ENCODE measurements at regions not wholly inside any gene's neighbourhood (a gene's known extent, or its start where the extent isn't known, plus 50 kb on each side); places are given as distances from the start of the nearest gene placed in this dataset.
"Not testable (repeated sequence)": the region's sequence is repeated elsewhere in the genome, so short reads cannot be mapped to it uniquely, and the experiment has no call there.

DNA sequence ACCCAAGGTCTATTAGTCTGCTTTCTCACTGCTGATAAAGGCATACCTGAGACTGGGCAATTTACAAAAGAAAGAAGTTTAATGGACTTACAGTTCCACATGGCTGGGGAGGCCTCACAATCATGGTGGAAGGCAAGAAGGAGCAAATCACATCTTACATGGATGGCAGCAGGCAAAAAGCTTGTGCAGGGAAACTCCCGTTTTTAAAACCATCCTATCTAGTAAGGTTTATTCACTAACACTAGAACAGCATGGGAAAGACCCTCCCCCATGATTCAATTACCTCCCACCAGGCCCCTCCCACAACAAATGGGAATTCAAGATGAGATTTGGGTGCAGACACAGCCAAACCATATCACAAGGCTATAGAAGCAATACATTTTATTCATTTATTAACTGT, 1921.4 kb downstream of the PCDH9 start:
- H3K4me1 Mint-ChIP-seq (ENCODE audit: low read depth in 2 of 2); H3K4me3 Mint-ChIP-seq; H3K27me3 Mint-ChIP-seq; DNase-seq (ENCODE audit: low spot score); ATAC-seq; H3K9me3 Mint-ChIP-seq; H3K27ac Mint-ChIP-seq; H3K36me3 Mint-ChIP-seq: not testable (repeated sequence)

DNA sequence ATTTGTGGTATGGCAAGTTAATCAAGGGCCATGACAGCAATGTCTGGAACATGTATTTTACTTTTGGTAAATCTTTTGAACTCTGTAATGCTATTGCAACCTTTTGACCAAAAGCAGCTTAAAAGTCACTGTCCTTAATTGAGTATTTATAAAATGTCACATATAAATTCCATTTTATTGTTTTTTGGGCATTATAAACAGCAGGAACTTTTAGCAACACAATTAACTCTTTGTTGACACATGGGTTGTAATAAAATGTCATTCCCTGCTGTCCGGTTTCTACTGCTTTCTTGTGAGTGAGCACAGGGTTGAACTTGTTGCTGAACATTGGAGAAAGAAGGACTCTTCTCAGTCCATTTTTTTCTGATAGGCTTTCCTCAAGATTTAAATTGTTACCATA, 1923.1 kb downstream of the PCDH9 start:
- Mint-ChIP-seq H3K27ac (no peak overlapping the region), H3K36me3 (no peaks in the 10 kb centered on the region), H3K4me3 (no peak overlapping the region), H3K9me3 (peaks cover 4% of the 10 kb centered on the region), H3K27me3 (no peaks in the 10 kb centered on the region), H3K4me1 (ENCODE audit: low read depth in 2 of 2) (no peaks in the 10 kb centered on the region)
- no peak for ATAC-seq
- DNase-seq (ENCODE audit: low spot score) = no peak

DNA sequence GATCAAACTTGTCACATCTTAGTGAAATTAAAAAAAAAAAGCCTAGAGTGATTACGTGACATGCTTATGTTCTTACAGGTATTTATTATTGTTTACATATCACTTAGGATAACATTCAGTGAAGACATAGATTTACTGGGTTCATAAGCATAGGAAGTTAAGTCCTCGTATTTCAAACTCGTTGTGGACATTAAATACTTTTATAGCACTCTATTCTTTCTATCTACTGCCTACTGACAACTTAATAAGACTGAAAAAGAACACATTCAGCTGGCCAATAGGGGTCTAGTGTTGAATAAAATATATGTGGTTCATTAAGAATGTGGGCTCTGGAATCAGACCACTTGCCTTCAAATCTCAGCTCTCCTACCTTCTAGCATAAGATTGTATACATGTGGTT, 1927.4 kb downstream of the PCDH9 start:
- ATAC-seq = no peak
- no peaks in the 10 kb centered on the region for H3K27me3 Mint-ChIP-seq

DNA sequence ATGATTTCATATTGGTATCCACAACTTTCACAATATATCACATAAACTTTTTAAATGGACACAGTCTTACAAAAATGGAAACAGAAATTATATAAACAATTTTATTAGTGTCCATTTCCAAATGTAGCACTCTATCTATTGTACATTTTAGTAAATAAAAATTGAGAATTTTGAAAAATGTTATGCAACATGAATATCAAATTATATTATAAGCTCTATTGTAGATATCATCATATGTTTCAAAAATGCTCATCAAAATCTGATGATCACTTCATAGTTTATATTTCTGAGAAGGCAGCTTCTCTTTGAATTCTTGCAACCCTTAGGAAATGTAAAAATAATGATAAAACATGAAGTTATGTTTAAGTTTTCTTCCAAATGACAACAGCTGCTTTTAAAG, 1928.6 kb downstream of the PCDH9 start:
- Mint-ChIP-seq H3K27ac (no peak overlapping the region), H3K27me3 (no peaks in the 10 kb centered on the region), H3K9me3 (no peaks in the 10 kb centered on the region), H3K4me1 (ENCODE audit: low read depth in 2 of 2) (no peaks in the 10 kb centered on the region), H3K36me3 (no peaks in the 10 kb centered on the region), H3K4me3 (no peak overlapping the region)
- no peak for ATAC-seq
- no peak for DNase-seq (ENCODE audit: low spot score)

More for the DNA sequence above, 1927.4 kb downstream of the PCDH9 start:
- Mint-ChIP-seq H3K27ac (no peak overlapping the region), H3K9me3 (no peaks in the 10 kb centered on the region), H3K36me3 (no peaks in the 10 kb centered on the region), H3K4me1 (ENCODE audit: low read depth in 2 of 2) (no peaks in the 10 kb centered on the region), H3K4me3 (no peak overlapping the region)
- DNase-seq (ENCODE audit: low spot score) = no peak

DNA sequence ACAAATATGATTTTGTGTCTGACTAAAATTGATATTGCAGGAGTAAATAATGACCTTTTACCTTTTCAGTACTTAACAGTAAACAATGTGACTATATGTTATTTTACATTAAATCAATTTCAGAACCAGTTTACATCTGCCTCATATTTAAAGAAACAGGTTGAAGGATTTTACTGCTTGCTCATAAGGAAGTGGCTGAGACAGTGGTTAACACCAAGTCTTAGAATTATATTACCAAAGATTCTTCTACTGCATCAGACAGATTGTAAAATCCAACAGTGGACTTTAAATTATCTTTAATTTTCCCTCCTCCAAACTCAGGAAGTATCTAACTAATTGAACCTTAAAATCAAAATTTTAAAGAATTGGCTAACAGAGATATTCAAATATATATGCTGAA, 1929.9 kb downstream of the PCDH9 start:
- no peak for ATAC-seq
- no peak overlapping the region for H3K4me3 Mint-ChIP-seq

DNA sequence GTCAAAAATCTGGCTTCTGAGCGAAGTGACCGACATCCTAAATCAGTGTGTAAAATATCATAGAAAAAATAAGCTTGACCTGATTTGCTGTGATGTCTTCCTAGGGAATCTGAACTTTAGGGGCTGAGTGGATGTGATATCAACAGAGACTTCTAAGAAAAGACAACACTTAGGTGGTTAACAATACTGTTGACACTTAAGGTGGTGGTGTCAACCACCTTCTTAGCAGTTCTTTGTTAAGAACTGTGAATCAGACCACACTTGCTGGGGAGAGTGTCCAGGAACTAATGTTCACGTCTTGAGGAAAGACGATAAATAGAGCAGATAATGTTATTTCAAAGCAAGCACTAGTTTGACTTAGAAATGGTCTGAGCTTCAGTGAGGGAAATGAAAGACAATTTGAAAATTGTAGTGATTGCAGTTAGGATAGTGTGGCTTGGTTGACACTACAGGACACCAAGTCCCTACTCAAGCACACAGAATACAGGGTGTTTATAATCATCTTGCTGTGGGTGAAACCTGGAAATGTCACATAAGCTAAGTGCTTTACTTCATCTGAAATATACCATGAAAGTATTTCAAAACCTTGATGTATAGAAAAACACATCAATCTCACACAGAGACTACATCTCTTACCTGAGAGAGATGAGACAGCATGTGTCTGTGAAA, 1936.5 kb downstream of the PCDH9 start:
- Mint-ChIP-seq H3K36me3 (no peaks in the 10 kb centered on the region), H3K27me3 (no peaks in the 10 kb centered on the region), H3K9me3 (no peaks in the 10 kb centered on the region), H3K4me3 (peak overlapping the region; percentile 24), H3K27ac (no peak overlapping the region), H3K4me1 (ENCODE audit: low read depth in 2 of 2) (peaks cover 8 to 14% of the 10 kb centered on the region in 2 donors)
- no peak for DNase-seq (ENCODE audit: low spot score)
- peak; percentile 81 to 87 for ATAC-seq

More for the DNA sequence above, 1929.9 kb downstream of the PCDH9 start:
- DNase-seq (ENCODE audit: low spot score) = no peak
- no peaks in the 10 kb centered on the region for H3K9me3 Mint-ChIP-seq
- no peak overlapping the region for H3K27ac Mint-ChIP-seq
- H3K27me3 Mint-ChIP-seq = no peaks in the 10 kb centered on the region
- H3K4me1 Mint-ChIP-seq (ENCODE audit: low read depth in 2 of 2) = no peaks in the 10 kb centered on the region
- no peaks in the 10 kb centered on the region for H3K36me3 Mint-ChIP-seq

DNA sequence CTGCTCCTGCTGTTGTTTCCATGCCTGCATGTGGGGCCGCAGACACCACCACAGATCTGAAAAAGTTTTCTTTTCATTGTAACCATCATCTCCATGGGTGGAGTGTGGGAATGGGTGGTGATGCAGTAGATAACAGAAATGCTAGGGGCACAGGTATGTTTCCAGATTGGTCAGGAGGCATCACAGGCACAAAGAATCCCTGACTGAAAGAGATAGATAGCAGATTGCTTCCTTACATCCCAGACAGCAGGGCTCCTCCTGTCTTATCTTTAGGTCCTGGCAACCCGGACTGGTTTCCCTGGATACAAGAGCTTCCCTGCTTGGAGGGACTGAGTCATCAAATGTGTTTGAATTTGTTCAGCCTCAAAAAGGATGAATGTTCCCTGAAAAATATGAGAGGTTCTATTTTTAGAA, 1937.6 kb downstream of the PCDH9 start:
- H3K27ac Mint-ChIP-seq = no peak overlapping the region
- H3K4me3 Mint-ChIP-seq = no peak overlapping the region
- no peaks in the 10 kb centered on the region for H3K36me3 Mint-ChIP-seq
- ATAC-seq (no peak), DNase-seq (ENCODE audit: low spot score) (no peak)
- no peaks in the 10 kb centered on the region for H3K9me3 Mint-ChIP-seq
- H3K27me3 Mint-ChIP-seq = no peaks in the 10 kb centered on the region
- H3K4me1 Mint-ChIP-seq (ENCODE audit: low read depth in 2 of 2) = peaks cover 8 to 14% of the 10 kb centered on the region in 2 donors

DNA sequence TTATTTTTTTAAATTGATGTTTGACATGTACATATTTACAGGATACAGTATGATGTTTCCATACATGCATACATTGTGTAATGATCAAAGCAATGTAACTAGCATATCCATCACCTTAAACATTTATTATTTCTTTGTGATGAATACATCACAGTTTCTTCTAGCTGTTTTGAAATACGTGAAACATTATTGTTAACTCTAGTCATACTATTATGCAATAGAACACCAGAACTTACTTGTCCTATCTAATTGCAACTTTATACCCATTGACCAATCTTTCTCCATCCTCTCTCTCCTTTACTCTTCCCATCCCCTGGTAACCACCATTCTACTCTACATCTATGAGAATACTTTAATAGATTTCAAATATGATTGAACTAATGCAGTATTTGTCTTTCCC, 1942.7 kb downstream of the PCDH9 start:
- Mint-ChIP-seq H3K4me3 (no peak overlapping the region), H3K36me3 (peaks cover 6% of the 10 kb centered on the region), H3K27me3 (no peaks in the 10 kb centered on the region), H3K9me3 (peaks cover 4% of the 10 kb centered on the region), H3K27ac (no peak overlapping the region), H3K4me1 (ENCODE audit: low read depth in 2 of 2) (no peaks in the 10 kb centered on the region)
- no peak for DNase-seq (ENCODE audit: low spot score)
- ATAC-seq = no peak

DNA sequence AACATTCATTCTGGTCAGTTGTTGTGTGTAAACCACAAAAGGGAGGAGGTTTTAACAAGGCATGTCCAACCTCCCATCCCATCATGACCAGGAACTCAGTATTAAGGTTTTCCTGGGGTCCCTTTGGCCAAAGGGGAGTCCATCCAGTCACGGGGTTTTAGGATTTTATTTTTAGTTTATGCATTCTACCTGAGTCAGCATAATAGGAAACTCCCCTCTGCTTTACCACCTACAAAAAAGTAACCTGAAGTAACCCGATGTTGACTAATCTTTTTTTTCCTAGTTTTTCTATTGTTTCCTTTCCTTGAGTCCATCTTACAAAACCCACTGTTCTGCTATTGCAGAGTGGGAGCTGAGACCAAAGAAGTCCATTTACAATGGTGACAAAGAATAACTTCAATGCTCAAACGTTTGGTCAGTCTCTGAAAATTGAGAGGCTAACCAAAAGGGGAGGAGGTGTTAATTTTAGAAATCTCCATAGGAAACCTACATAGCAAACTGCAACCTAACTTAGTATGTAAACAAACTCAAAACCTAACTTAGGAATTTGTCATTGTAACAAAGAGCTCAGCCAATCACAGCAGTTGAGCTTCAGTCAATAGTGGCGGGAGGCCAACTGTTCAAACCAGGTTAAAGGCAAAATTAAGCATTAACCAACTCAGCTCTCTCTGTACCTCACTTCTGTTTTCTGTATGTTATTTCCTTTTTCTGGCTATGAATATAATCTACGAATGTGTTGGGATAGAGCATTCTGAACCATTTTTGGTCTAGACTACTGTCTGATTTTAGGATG, 1954.1 kb downstream of the PCDH9 start:
- Mint-ChIP-seq H3K27me3 (no peaks in the 10 kb centered on the region), H3K4me3 (no peak overlapping the region), H3K27ac (no peak overlapping the region), H3K36me3 (peaks cover 15% of the 10 kb centered on the region), H3K4me1 (ENCODE audit: low read depth in 2 of 2) (no peaks in the 10 kb centered on the region), H3K9me3 (peaks cover 12% of the 10 kb centered on the region)
- no peak for DNase-seq (ENCODE audit: low spot score)
- no peak for ATAC-seq

DNA sequence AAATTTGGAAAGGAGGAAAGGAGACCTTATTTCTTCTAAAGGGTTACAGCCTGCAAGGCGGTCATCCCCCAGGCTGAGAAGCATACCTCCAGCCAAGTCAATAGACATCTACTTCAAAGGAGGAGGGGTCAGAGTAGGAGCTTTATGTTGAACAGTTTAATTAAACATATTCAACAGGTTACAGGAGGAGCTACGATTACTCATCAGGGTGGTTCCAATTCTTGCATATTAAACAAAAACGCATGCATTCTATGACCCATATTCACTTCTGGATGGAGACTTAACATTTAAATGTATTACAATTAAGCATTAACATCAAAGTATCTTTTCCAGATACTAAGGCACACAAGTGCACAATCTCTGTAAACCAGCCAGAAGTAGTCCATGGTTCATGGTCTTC, 1955.0 kb downstream of the PCDH9 start:
- H3K27me3 Mint-ChIP-seq = no peaks in the 10 kb centered on the region
- no peak overlapping the region for H3K27ac Mint-ChIP-seq
- peaks cover 12% of the 10 kb centered on the region for H3K9me3 Mint-ChIP-seq
- peaks cover 16% of the 10 kb centered on the region for H3K36me3 Mint-ChIP-seq
- H3K4me3 Mint-ChIP-seq = no peak overlapping the region
- DNase-seq (ENCODE audit: low spot score) = no peak
- no peak for ATAC-seq
- H3K4me1 Mint-ChIP-seq (ENCODE audit: low read depth in 2 of 2) = no peaks in the 10 kb centered on the region

DNA sequence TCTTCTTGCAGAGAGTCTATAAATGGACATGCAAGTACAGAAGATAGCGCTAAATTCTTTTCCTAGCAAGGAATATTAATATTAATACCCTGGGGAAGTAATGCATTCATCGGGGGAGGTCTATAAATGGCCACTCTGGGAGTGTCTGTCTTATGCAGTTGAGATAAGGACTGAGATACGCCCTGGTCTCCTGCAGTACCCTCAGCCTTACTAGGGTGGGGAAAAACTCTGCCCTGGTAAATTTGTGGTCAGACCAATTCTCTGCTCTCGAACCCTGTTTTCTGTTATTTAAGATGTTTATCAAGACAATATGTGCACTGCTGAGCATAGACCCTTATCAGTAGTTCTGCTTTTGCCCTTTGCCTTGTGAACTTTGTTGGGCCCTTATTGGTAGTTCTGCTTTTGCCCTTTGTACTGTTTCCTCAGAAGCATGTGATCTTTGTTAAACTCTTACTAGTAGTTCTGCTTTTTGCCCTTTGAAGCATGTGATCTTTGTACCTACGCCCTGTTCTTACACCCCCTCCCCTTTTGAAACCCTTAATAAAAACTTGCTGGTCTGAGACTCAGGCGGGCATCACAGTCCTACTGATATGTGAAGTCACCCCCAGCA, 1956.2 kb downstream of the PCDH9 start:
- not testable (repeated sequence) for H3K27ac Mint-ChIP-seq; H3K27me3 Mint-ChIP-seq; H3K4me3 Mint-ChIP-seq; H3K4me1 Mint-ChIP-seq (ENCODE audit: low read depth in 2 of 2); DNase-seq (ENCODE audit: low spot score); ATAC-seq
- H3K36me3 Mint-ChIP-seq = peaks cover 16% of the 10 kb centered on the region
- H3K9me3 Mint-ChIP-seq = peaks cover 12% of the 10 kb centered on the region

DNA sequence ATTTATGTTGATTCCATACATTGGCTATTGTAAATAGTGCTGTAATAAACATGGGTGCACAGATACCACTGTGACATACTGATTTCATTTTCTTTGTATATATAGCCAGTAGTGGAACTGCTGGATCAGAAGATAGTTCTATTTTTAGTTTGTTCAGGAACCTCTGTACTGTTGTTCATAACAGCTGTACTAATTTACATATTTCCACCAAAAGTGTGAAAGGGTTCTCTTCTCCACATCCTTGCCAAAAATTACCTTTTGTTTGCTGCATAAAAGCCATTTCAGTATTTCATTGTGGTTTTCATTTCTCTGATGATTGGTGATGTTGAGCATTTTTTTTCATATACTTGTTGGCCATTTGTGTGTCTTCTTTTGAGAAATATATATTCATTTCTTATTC, 1962.1 kb downstream of the PCDH9 start:
- H3K4me3 Mint-ChIP-seq = no peak overlapping the region
- no peak for ATAC-seq
- no peak overlapping the region for H3K27ac Mint-ChIP-seq

DNA sequence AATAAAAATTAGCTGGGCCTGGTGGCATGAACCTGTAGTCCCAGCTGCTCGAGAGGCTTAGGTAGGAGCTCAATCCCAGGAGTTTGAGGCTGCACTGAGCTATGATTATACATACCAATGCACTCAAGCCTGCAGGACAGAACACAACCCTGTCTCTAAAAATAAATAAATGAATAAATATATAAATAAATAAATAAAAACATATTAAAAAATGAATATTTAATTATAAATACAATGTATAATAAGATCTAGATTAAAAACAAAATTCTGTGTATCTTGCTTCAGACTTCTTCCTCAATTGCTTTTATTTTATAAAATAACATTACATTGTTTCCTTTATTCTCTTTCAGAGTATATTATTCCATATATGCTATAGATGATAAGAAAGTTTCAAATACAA, 1964.1 kb downstream of the PCDH9 start:
- Mint-ChIP-seq H3K4me3 (no peak overlapping the region), H3K9me3 (peaks cover 3% of the 10 kb centered on the region), H3K27me3 (no peaks in the 10 kb centered on the region), H3K27ac (no peak overlapping the region), H3K4me1 (ENCODE audit: low read depth in 2 of 2) (peaks cover 12 to 15% of the 10 kb centered on the region in 2 donors), H3K36me3 (peaks cover 1% of the 10 kb centered on the region)
- ATAC-seq (no peak), DNase-seq (ENCODE audit: low spot score) (no peak)

More for the DNA sequence above, 1962.1 kb downstream of the PCDH9 start:
- no peaks in the 10 kb centered on the region for H3K27me3 Mint-ChIP-seq
- DNase-seq (ENCODE audit: low spot score) = no peak
- peaks cover 6 to 9% of the 10 kb centered on the region in 2 donors for H3K4me1 Mint-ChIP-seq (ENCODE audit: low read depth in 2 of 2)
- H3K36me3 Mint-ChIP-seq = peaks cover 6% of the 10 kb centered on the region
- peaks cover 7% of the 10 kb centered on the region for H3K9me3 Mint-ChIP-seq

DNA sequence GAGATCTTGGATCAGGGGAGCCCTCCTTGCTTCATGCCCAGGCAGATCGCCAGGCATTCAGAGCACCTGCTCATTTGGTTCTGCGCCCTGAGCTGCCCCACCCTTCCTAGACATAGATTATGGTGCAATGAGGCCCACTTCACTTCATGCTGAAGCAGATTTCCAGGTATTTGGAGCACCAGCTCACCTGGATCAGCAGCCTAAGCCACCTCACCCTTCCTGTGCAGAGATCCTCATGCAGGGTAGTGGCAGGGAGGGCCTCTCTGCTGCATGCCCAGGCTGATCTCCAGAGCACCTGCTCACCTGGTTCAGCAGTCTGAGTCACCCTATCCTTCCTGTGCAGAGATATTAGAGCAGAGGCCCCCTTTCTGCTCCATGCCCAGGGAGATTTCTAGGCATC, 1966.1 kb downstream of the PCDH9 start:
- ATAC-seq (no peak), DNase-seq (ENCODE audit: low spot score) (peak; percentile 44)
- no peaks in the 10 kb centered on the region for H3K27me3 Mint-ChIP-seq
- H3K27ac Mint-ChIP-seq = no peak overlapping the region
- H3K36me3 Mint-ChIP-seq = no peaks in the 10 kb centered on the region
- peaks cover 13 to 17% of the 10 kb centered on the region in 2 donors for H3K4me1 Mint-ChIP-seq (ENCODE audit: low read depth in 2 of 2)
- no peak overlapping the region for H3K4me3 Mint-ChIP-seq
- H3K9me3 Mint-ChIP-seq = peaks cover 3% of the 10 kb centered on the region

All from natural killer cell treated with Interleukin-12 subunit alpha and Interleukin-12 subunit beta and Interleukin-15 and Interleukin-18, amount 100 ng/mL, for 72 hours (primary cell).